GM12878 (cell line): ENCODE measurements at regions not wholly inside any gene's neighbourhood (a gene's known extent, or its start where the extent isn't known, plus 50 kb on each side); places are given as distances from the start of the nearest gene placed in this dataset.

ENCODE experiments used
- CTCF ChIP-seq, 3 experiments: IDR thresholded peaks in 2 of 3; conservative IDR thresholded peaks in 1 of 3; 2 replicates each; pipeline ENCODE4 v1.5.1; 2011; ENCODE audit warnings: low read depth in 3 of 3, low read length in 3 of 3, mild to moderate bottlenecking in 3 of 3, control low read depth in 2 of 3, moderate library complexity in 2 of 3, inconsistent platforms in 1 of 3, mixed read lengths in 1 of 3; ENCODE audit not compliant: control insufficient read depth in 2 of 3, insufficient read depth in 1 of 3; ENCODE audit errors: extremely low read depth in 1 of 3
- EED ChIP-seq: sonication (generic); IDR thresholded peaks from 2 replicates; pipeline ENCODE4 v1.6.1; 2016; ENCODE audit warnings: antibody characterized with exemption, low read depth
- JUNB ChIP-seq: IDR thresholded peaks from 2 replicates; pipeline ENCODE4 v1.6.1; 2016; ENCODE audit warnings: antibody characterized with exemption, mild to moderate bottlenecking
- MAX ChIP-seq: IDR thresholded peaks from 2 replicates; pipeline ENCODE4 v1.6.1; 2012; ENCODE audit warnings: low read depth, low read length, improper control_type of control experiment
- NFYB ChIP-seq: IDR thresholded peaks from 2 replicates; pipeline ENCODE4 v1.6.1; 2011; ENCODE audit warnings: low read depth, mild to moderate bottlenecking, low read length, improper control_type of control experiment, moderate library complexity; ENCODE audit not compliant: insufficient read depth
- NKRF ChIP-seq: fragments of 450-650 bp; conservative IDR thresholded peaks from 2 replicates; pipeline ENCODE4 v1.6.1; 2017; ENCODE audit warnings: mild to moderate bottlenecking, moderate library complexity
- POLR2A ChIP-seq: IDR thresholded peaks from 2 replicates; pipeline ENCODE4 v1.6.1; 2011; ENCODE audit warnings: low read depth, mild to moderate bottlenecking, low read length
- SP1 ChIP-seq: IDR thresholded peaks from one replicate; pipeline ENCODE4 v1.6.1; 2011; ENCODE audit warnings: low read depth, low read length

- no peak for TF ChIP-seq JUNB
- TF ChIP-seq POLR2A: no peak
- TF ChIP-seq MAX: no peak
- no peak for TF ChIP-seq NKRF
- TF ChIP-seq SP1: no peak
- TF ChIP-seq NFYB: no peak
- TF ChIP-seq CTCF (IDR thresholded peaks at IDR 0.05 in 2 of 3, conservative IDR thresholded peaks at IDR 0.05 in 1 of 3; ENCODE audit: control insufficient read depth in 2 of 3, extremely low read depth in 1 of 3, insufficient read depth in 1 of 3, low read depth in 3 of 3, low read length in 3 of 3): no peak
- TF ChIP-seq EED: no peak
Measured at GRCh38 chr1:170313306-170313705, 167.5 kb downstream of the NTMT2 start.
